IMR-90 (cell line): ENCODE measurements at regions not wholly inside any gene's neighbourhood (a gene's known extent, or its start where the extent isn't known, plus 50 kb on each side); places are given as distances from the start of the nearest gene placed in this dataset.

Source experiments
- ATAC-seq: fragments of 200-7000 bp; cut with Tn5 transposase; 2 replicates; pipeline ENCODE4 v1.9.1; 2020; ENCODE audit warnings: low read depth, mild to moderate bottlenecking, moderate library complexity
- BruUV-seq: library from RNA; stranded (reverse); fragments of 400-500 nt; replicated peaks from 2 replicates; lab custom pipeline; 2021; lab: Mats Ljungman, UMichigan
- CTCF ChIA-PET: fragments of 300-600 bp; formaldehyde crosslinking; extraction: SDS; loops from one replicate; lab custom pipeline; 2021; ENCODE audit warnings: antibody characterized with exemption; lab: Yijun Ruan, JAX
- POLR2A ChIA-PET: fragments of 300-600 bp; sonication (Branson Sonifier 250); formaldehyde crosslinking; loops from one replicate; lab custom pipeline; 2022; ENCODE audit warnings: antibody characterized with exemption; ENCODE audit not compliant: unreplicated experiment; lab: Charles Lee
- DNase-seq: peaks from one replicate; pipeline ENCODE4 v3.0.0; 2013
- H2AFZ ChIP-seq: replicated peaks from 2 replicates; pipeline ENCODE3; 2013; ENCODE audit warnings: low read length, mild to moderate bottlenecking; ENCODE audit not compliant: poor library complexity
- H2AK5ac ChIP-seq: 2 replicates; pipeline ENCODE4 v1.6.1; 2013; ENCODE audit warnings: low read depth, low read length, inconsistent platforms
- H2AK9ac ChIP-seq: replicated peaks from 2 replicates; pipeline ENCODE3; 2013; ENCODE audit warnings: mild to moderate bottlenecking, low read depth, low read length, moderate library complexity; ENCODE audit not compliant: poor library complexity
- H2BK120ac ChIP-seq: 2 replicates; pipeline ENCODE4 v1.6.1; 2013; ENCODE audit warnings: low read depth, low read length, inconsistent platforms
- H2BK15ac ChIP-seq: 3 replicates; pipeline ENCODE4 v1.6.1; 2013; ENCODE audit warnings: low read depth, low read length, inconsistent platforms
- H2BK20ac ChIP-seq: 2 replicates; pipeline ENCODE4 v1.6.1; 2013; ENCODE audit warnings: low read depth, mild to moderate bottlenecking, inconsistent platforms, low read length, moderate library complexity
- H2BK5ac ChIP-seq: 2 replicates; pipeline ENCODE4 v1.6.1; 2013; ENCODE audit warnings: mild to moderate bottlenecking, low read depth, low read length, inconsistent platforms; ENCODE audit not compliant: poor library complexity, severe bottlenecking
- H3K14ac ChIP-seq: replicated peaks from 2 replicates; pipeline ENCODE4 v1.6.1; 2013; ENCODE audit warnings: low read depth, low read length, inconsistent platforms
- H3K18ac ChIP-seq: 2 replicates; pipeline ENCODE4 v1.6.1; 2013; ENCODE audit warnings: low read depth, low read length, control low read depth
- H3K23ac ChIP-seq: 2 replicates; pipeline ENCODE4 v1.6.1; 2013; ENCODE audit warnings: low read depth, low read length, inconsistent platforms
- H3K27ac ChIP-seq: 2 replicates; pipeline ENCODE4 v1.5.1; 2013; ENCODE audit warnings: mild to moderate bottlenecking, control low read depth, low read length; ENCODE audit not compliant: insufficient read depth
- H3K27me3 ChIP-seq: 2 replicates; pipeline ENCODE4 v1.6.1; 2013; ENCODE audit warnings: low read length; ENCODE audit not compliant: control insufficient read depth, insufficient read depth
- H3K36me3 ChIP-seq: 2 replicates; pipeline ENCODE4 v1.6.1; 2013; ENCODE audit warnings: low read length, mixed read lengths; ENCODE audit not compliant: control insufficient read depth, insufficient read depth
- H3K4ac ChIP-seq: 2 replicates; pipeline ENCODE4 v1.6.1; 2013; ENCODE audit warnings: low read depth, low read length, inconsistent platforms
- H3K4me1 ChIP-seq: 2 replicates; pipeline ENCODE4 v1.6.1; 2013; ENCODE audit warnings: low read length, mixed read lengths; ENCODE audit not compliant: control insufficient read depth, insufficient read depth
- H3K4me2 ChIP-seq: 2 replicates; pipeline ENCODE4 v1.6.1; 2013; ENCODE audit warnings: low read depth, mild to moderate bottlenecking, control low read depth, low read length, moderate library complexity
- H3K4me3 ChIP-seq: 2 replicates; pipeline ENCODE4 v1.5.1; 2013; ENCODE audit warnings: low read depth, mild to moderate bottlenecking, control low read depth, low read length, moderate library complexity; ENCODE audit not compliant: insufficient read depth
- H3K56ac ChIP-seq: 2 replicates; pipeline ENCODE4 v1.6.1; 2013; ENCODE audit warnings: low read length, inconsistent platforms; ENCODE audit not compliant: insufficient read depth; ENCODE audit errors: extremely low read depth
- H3K79me1 ChIP-seq, 2 experiments: 2 replicates each; pipeline ENCODE4 v1.6.1; 2013; ENCODE audit warnings: low read length in 2 of 2, inconsistent platforms in 1 of 2, low read depth in 1 of 2
- H3K9ac ChIP-seq: 2 replicates; pipeline ENCODE4 v1.6.1; 2013; ENCODE audit warnings: low read depth, low read length, control low read depth
- H3K9me1 ChIP-seq: 2 replicates; pipeline ENCODE4 v1.6.1; 2013; ENCODE audit warnings: low read length, inconsistent platforms; ENCODE audit not compliant: insufficient read depth
- H3K9me3 ChIP-seq: 2 replicates; pipeline ENCODE4 v1.6.1; 2013; ENCODE audit warnings: low read length; ENCODE audit not compliant: control insufficient read depth, insufficient read depth
- H4K20me1 ChIP-seq: 2 replicates; pipeline ENCODE4 v1.6.1; 2013; ENCODE audit warnings: low read length, inconsistent platforms; ENCODE audit not compliant: insufficient read depth
- H4K5ac ChIP-seq: 2 replicates; pipeline ENCODE4 v1.6.1; 2013; ENCODE audit warnings: mild to moderate bottlenecking, low read depth, low read length, control low read depth
- H4K8ac ChIP-seq, 2 experiments: 2 replicates each; pipeline ENCODE4 v1.6.1; 2013; ENCODE audit warnings: low read depth in 2 of 2, low read length in 2 of 2, control low read depth in 1 of 2, inconsistent platforms in 1 of 2
- H4K91ac ChIP-seq: 2 replicates; pipeline ENCODE4 v1.6.1; 2013; ENCODE audit warnings: low read depth, low read length, inconsistent platforms; ENCODE audit not compliant: insufficient read depth
- BHLHE40 ChIP-seq: fragments of 150-350 bp; IDR thresholded peaks from 2 replicates; pipeline ENCODE4 v1.6.1; 2016; ENCODE audit warnings: mild to moderate bottlenecking, low read depth, low read length
- CEBPB ChIP-seq: IDR thresholded peaks from 2 replicates; pipeline ENCODE4 v1.6.1; 2012; ENCODE audit warnings: low read depth, low read length, improper control_type of control experiment
- CHD1 ChIP-seq: IDR thresholded peaks from 2 replicates; pipeline ENCODE4 v1.6.1; 2012; ENCODE audit warnings: low read depth, low read length, improper control_type of control experiment
- CTCF ChIP-seq: conservative IDR thresholded peaks from 2 replicates; pipeline ENCODE4 v1.5.1; 2012; ENCODE audit warnings: mild to moderate bottlenecking, low read depth, low read length, improper control_type of control experiment
- ELK1 ChIP-seq: fragments of 150-350 bp; IDR thresholded peaks from 2 replicates; pipeline ENCODE4 v1.6.1; 2016; ENCODE audit warnings: low read depth, mild to moderate bottlenecking, low read length, moderate library complexity, borderline replicate concordance
- FOS ChIP-seq: fragments of 150-350 bp; IDR thresholded peaks from 2 replicates; pipeline ENCODE4 v1.6.1; 2016; ENCODE audit warnings: low read depth, low read length
- MAFK ChIP-seq: IDR thresholded peaks from 2 replicates; pipeline ENCODE4 v1.6.1; 2012; ENCODE audit warnings: low read depth, low read length, improper control_type of control experiment
- MAZ ChIP-seq: IDR thresholded peaks from 2 replicates; pipeline ENCODE4 v1.6.1; 2012; ENCODE audit warnings: low read depth, mild to moderate bottlenecking, low read length, improper control_type of control experiment, moderate library complexity, borderline replicate concordance
- NFE2L2 ChIP-seq: fragments of 150-350 bp; IDR thresholded peaks from 2 replicates; pipeline ENCODE4 v1.6.1; 2016; ENCODE audit warnings: low read depth, mild to moderate bottlenecking, low read length
- POLR2A ChIP-seq: IDR thresholded peaks from 2 replicates; pipeline ENCODE4 v1.6.1; 2012; ENCODE audit warnings: mild to moderate bottlenecking, low read depth, low read length
- RAD21 ChIP-seq: IDR thresholded peaks from 2 replicates; pipeline ENCODE4 v1.6.1; 2012; ENCODE audit warnings: low read length, improper control_type of control experiment
- RCOR1 ChIP-seq: IDR thresholded peaks from 2 replicates; pipeline ENCODE4 v1.6.1; 2012; ENCODE audit warnings: mild to moderate bottlenecking, low read length, improper control_type of control experiment; ENCODE audit not compliant: insufficient replicate concordance
- RFX5 ChIP-seq: IDR thresholded peaks from 2 replicates; pipeline ENCODE4 v1.8.0; 2012; ENCODE audit warnings: low read depth, mild to moderate bottlenecking, low read length, moderate library complexity
- SMC3 ChIP-seq: fragments of 150-350 bp; IDR thresholded peaks from 2 replicates; pipeline ENCODE4 v1.6.1; 2016; ENCODE audit warnings: low read depth, mild to moderate bottlenecking, antibody characterized with exemption, low read length, moderate library complexity
- WGBS, 2 experiments: methylation state at CpG; one replicate each; pipeline versions ENCODE4 v1.1.5 to v1.1.7; 2013; ENCODE audit warnings: missing lambda C conversion rate in 2 of 2; ENCODE audit not compliant: insufficient read length in 1 of 2; ENCODE audit errors: extremely low coverage in 2 of 2; 5-methylcytosine and 5-hydroxymethylcytosine counted together
- dilution Hi-C: fragments of 300-500 bp; cut with HindIII; formaldehyde crosslinking; loops from one replicate; pipeline ENCODE4 v1.14.3; 2018; ENCODE audit warnings: low sequenced_read_pairs; ENCODE audit not compliant: unreplicated experiment
- in situ Hi-C: fragments of 300-500 bp; cut with MboI; formaldehyde crosslinking; loops from 3 replicates; pipeline ENCODE4 v1.14.3; 2019; ENCODE audit warnings: low sequenced_read_pairs, inconsistent platforms, mixed read lengths
- intact Hi-C: fragments of 100-400 bp; cut with micrococcal nuclease; formaldehyde crosslinking; loops from 2 replicates; pipeline ENCODE4 v1.10.0; 2022
- TF ChIP-seq, protein P1 (sequence below): fragments of 150-350 bp; IDR thresholded peaks from 2 replicates; pipeline ENCODE4 v1.6.1; 2017; ENCODE audit warnings: mild to moderate bottlenecking, antibody characterized with exemption, low read length, low read depth

- no peaks in the 10 kb centered on the region for H3K79me1 ChIP-seq
- H4K20me1 ChIP-seq, result no peaks in the 10 kb centered on the region
- no peak overlapping the region for H4K91ac ChIP-seq
- no peaks in the 10 kb centered on the region for H3K27me3 ChIP-seq
- no peak overlapping the region for H3K4me2 ChIP-seq
- no peak overlapping the region for H4K8ac ChIP-seq
- H3K23ac ChIP-seq, result no peak overlapping the region
- ATAC-seq (no peak), DNase-seq (no peak)
- H2BK5ac ChIP-seq, result no peak overlapping the region
- H3K4me1 ChIP-seq, result no peaks in the 10 kb centered on the region
- ChIA-PET POLR2A (no interaction called here), CTCF (no interaction called here)
- WGBS, 2 experiments, result 60% methylated on average over 12 of the region's 12 CpGs; no CpG with 5 or more reads in 1 of the 2 experiments
- in situ Hi-C loops, result no loop called here
- TF ChIP-seq CTCF, result no peak
- TF ChIP-seq CHD1, result no peak
- TF ChIP-seq MAFK, result no peak
- no peak for TF ChIP-seq POLR2A
- TF ChIP-seq ELK1, result no peak
- TF ChIP-seq NFE2L2, result no peak
- no peak for TF ChIP-seq RFX5
- TF ChIP-seq BHLHE40, result no peak
- TF ChIP-seq MAZ, result no peak
- no peak for TF ChIP-seq FOS
- TF ChIP-seq, protein P1, sequence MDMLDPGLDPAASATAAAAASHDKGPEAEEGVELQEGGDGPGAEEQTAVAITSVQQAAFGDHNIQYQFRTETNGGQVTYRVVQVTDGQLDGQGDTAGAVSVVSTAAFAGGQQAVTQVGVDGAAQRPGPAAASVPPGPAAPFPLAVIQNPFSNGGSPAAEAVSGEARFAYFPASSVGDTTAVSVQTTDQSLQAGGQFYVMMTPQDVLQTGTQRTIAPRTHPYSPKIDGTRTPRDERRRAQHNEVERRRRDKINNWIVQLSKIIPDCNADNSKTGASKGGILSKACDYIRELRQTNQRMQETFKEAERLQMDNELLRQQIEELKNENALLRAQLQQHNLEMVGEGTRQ, result no peak
- TF ChIP-seq RAD21, result no peak
- TF ChIP-seq SMC3, result no peak
- no peak for TF ChIP-seq RCOR1
- no peak for TF ChIP-seq CEBPB
- no peak overlapping the region for H2AK5ac ChIP-seq
- H3K9ac ChIP-seq, result no peak overlapping the region
- H3K56ac ChIP-seq, result no peak overlapping the region
- no peak overlapping the region for H2BK120ac ChIP-seq
- H3K14ac ChIP-seq, result no peak overlapping the region
- H3K27ac ChIP-seq, result no peak overlapping the region
- H2AFZ ChIP-seq, result no peak overlapping the region
- no TSS peak for BruUV-seq
- dilution Hi-C loops, result no loop called here
- no peak overlapping the region for H3K4me3 ChIP-seq
- no peak overlapping the region for H2AK9ac ChIP-seq
- H3K36me3 ChIP-seq, result no peaks in the 10 kb centered on the region
- no peak overlapping the region for H3K4ac ChIP-seq
- no peak overlapping the region for H2BK20ac ChIP-seq
- H3K18ac ChIP-seq, result no peak overlapping the region
- H2BK15ac ChIP-seq, result no peak overlapping the region
- peaks cover 33% of the 10 kb centered on the region for H3K9me3 ChIP-seq
- no peak overlapping the region for H4K5ac ChIP-seq
- H3K9me1 ChIP-seq, result no peaks in the 10 kb centered on the region
- intact Hi-C loops, result no loop called here
These were observed 228.3 kb downstream of the IRX2 start for GRCh38 chr5:2523180-2523579.
